NAMALWA (cell line): ENCODE measurements at regions not wholly inside any gene's neighbourhood (a gene's known extent, or its start where the extent isn't known, plus 50 kb on each side); places are given as distances from the start of the nearest gene placed in this dataset.
"Not testable (repeated sequence)": the region's sequence is repeated elsewhere in the genome, so short reads cannot be mapped to it uniquely, and the experiment has no call there.

Source experiments
- DNase-seq: peaks from one replicate; pipeline ENCODE4 v3.0.0-alpha.2; 2015; ENCODE audit warnings: low spot score

DNA sequence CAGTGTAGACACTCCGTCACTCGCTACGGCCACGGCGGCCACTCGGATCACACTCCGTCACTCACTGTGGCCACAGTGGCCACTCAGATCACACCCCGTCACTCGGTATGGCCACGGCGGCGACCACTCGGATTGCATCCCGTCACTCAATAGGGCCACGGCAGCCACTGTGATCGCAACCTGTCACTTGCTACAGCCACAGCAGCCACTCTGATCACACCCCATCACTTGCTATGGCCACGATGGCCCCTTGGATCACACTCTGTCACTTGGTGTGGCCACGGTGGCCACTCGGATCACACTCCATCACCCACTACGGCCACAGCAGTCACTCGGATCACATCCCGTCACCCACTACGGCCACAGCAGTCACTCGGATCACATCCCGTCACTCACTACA is 175.3 kb downstream of the LAT start:
- DNase-seq = not testable (repeated sequence)

DNA sequence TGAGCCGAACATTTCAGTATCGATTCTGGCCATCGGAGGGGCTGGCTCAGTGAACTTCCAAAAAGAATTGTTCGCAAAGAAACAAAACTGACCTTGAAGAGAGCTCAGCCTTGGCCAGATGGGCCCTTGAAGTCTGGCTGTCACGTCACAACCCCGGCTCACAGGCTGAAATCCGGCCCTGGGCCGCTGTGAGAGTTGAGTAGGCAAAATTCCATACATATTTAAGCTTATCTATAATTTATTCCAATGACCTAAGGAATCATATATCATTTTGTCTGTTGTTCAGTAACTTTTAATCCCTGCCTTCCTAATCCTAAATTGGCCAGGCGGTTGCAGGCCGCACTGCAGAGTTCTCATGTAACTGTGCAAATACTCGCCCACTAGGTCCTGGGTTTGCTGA is 174.8 kb downstream of the LAT start:
- DNase-seq = not testable (repeated sequence)

- DNase-seq = no peak
These were observed 173.9 kb downstream of the LAT start for GRCh38 chr16:29158785-29159184.

GRCh38 chr16:29158031-29158784 is 173.4 kb downstream of the LAT start:
- not testable (repeated sequence) for DNase-seq

DNA sequence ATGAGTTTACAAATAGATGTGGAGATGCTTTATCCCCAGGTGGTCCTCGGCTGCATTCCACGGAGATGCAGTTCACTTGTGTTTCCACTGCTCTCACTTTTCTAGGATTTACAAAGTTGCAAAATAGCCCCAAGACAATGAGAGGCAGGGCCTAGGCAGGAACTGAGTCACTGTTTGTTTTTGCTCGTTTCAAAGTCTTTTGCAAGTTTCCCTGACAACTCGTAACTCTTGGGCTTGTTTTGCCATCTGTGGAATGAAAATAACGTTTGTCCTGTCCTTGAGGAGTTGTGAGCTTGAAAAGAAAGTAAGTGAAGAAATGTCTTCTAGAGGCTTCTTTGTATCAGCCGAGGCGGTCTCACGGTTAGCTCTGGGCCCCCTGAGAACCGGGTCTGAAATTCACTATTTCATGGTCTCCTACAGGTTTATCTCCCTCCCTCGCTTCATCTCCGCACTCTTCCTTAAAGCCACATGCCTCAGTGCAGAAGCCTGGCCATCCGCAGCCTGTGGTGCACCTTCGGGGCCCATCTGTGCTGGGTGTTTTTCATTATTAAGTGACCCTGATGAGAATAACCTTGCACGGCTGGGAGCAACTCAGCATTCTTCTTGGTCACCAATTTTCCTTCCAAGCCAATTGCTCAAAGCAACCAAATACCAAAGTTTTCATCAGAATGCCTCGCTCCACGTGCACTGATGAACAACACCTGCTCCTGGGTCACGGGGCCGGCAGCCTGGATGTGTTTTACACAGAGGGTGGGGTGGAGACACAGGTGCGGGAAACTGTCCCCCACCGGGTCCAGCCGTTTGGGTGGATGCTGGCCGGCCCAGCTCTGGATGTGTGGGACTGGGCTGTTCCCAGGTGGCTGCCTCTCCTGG is 172.4 kb downstream of the LAT start:
- DNase-seq = peak; percentile 9

GRCh38 chr16:29156511-29156910 is 171.7 kb downstream of the LAT start:
- DNase-seq = no peak

DNA sequence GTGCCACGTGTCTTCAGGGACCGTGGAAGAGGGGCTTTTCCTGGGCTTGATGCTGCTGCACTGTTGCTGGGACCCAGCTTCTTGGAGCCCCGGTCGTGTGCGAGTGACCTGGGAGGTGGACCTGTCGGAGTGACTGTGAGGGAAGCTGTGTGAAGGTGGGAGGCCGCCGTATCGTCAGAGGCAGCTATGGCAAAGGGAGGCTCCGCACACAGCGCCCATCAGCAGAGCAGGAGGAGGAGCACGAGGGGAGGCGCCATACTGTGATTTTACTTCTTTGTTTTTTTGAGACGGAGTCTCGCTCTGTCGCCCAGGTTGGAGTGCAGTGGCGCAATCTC is 171.0 kb downstream of the LAT start:
- not testable (repeated sequence) for DNase-seq

GRCh38 chr16:29155131-29155865 is 170.4 kb downstream of the LAT start:
- not testable (repeated sequence) for DNase-seq

- DNase-seq = no peak
These were observed 169.8 kb downstream of the LAT start for GRCh38 chr16:29154676-29155121.

DNA sequence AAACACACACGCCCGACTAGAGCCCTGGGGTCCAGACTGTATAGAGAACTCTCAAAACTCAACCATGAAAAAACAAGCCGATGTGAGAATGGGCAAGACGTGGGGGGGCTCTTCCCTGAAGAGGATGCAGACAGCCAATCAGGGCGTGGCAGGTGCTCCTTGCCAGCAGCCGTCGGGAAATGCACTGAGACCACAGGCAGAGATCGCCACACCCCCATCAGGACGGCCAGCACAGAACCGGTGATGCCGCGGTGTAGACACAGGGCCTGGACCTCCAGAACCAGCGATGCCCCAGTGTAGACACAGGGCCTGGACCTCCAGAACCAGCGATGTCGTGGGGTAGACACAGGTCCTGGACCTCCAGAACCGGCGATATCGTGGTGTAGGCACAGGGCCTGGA is 169.2 kb downstream of the LAT start:
- DNase-seq = no peak

DNA sequence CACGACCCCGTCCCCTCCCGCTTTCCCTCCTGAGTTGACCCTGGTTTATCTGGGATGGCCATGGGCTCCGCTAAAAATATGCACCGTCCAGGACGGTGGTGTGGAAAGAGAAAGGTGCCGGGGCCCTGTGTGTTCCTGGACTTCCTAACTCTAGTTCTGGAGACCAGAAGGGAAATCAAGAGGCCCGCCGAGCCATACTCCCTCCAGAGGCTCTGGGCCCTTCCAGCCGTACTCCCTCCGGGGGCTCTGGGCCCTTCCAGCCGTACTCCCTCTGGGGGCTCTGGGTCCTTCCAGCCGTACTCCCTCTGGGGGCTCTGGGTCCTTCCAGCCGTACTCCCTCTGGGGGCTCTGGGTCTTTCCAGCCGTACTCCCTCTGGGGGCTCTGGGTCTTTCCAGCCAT is 168.5 kb downstream of the LAT start:
- not testable (repeated sequence) for DNase-seq

DNA sequence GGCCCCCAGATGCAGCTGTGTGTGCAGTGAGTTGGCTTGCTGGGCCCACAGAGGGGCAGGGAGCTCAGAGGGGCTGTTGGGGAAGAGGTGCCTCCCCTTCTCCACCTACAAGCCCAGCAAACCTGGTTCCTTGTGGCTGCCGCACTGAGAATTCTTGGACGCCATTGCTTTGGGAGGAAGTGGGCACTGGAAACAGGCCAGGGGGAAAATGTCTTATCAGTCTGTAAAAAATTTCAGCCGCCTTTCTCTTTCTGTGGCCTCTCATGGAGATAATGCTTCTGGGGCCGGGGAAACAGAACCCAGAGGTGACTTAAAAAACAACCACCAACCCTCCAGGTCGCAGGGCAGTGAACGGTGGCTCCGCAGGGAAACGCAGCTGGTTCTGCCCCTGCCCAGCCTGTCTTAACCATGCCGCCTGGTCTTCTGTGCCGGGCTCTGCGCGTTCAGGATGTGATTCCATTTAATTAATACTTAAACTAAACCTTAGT is 167.7 kb downstream of the LAT start:
- DNase-seq = not testable (repeated sequence)

DNA sequence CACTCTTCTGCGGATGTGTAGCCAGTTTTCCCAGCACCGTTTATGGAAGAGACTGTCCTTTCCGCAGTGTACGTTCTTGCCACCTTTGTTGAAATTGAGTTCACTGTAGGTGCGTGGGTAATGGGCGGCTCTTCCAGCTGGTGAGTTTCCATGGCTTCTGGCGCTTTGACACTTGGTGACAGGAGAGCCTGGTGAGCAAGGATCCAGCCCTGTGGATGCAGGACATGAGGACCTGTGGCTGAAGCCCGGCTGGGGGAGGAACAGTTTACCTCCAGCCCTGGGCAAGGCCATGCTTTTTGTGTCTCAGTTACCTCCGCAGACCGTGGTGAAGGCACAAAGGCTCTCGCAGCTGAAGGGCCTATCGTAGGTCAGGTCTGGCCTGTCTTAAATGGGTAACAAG is 166.5 kb downstream of the LAT start:
- no peak for DNase-seq

GRCh38 chr16:29149912-29150311 is 165.1 kb downstream of the LAT start:
- DNase-seq = not testable (repeated sequence)

- peak; percentile 41 for DNase-seq
These were observed 164.0 kb downstream of the LAT start for GRCh38 chr16:29148867-29149272.

DNA sequence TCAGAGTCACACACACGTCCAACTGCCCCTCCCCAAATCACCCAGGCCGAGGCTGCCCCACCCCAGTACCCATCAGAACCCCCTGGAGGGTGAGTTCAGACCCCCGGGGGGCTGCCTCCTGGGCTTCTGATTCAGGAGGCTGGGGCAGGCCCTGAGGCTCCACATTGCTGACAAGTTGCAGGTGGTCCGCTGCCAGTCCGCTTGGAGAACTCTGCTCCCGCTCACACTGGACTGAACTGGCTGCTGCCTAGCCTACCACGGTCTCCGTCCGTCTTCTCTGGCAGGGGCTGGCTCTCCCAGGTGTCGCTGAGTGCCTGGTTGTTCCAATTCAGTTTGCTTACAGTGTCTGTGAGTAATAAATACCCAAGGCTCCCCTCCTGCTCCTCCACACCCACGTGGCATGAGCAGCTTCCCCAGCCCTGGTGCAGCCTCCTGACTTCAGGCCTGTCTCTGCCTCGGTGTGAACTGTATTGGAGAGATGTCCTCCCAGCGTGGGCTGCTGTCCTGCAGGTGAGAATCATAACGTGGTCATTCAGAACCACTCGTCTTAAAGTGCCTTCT is 163.4 kb downstream of the LAT start:
- no peak for DNase-seq

- DNase-seq = not testable (repeated sequence)
These were observed 162.9 kb downstream of the LAT start for GRCh38 chr16:29147710-29148109.

DNA sequence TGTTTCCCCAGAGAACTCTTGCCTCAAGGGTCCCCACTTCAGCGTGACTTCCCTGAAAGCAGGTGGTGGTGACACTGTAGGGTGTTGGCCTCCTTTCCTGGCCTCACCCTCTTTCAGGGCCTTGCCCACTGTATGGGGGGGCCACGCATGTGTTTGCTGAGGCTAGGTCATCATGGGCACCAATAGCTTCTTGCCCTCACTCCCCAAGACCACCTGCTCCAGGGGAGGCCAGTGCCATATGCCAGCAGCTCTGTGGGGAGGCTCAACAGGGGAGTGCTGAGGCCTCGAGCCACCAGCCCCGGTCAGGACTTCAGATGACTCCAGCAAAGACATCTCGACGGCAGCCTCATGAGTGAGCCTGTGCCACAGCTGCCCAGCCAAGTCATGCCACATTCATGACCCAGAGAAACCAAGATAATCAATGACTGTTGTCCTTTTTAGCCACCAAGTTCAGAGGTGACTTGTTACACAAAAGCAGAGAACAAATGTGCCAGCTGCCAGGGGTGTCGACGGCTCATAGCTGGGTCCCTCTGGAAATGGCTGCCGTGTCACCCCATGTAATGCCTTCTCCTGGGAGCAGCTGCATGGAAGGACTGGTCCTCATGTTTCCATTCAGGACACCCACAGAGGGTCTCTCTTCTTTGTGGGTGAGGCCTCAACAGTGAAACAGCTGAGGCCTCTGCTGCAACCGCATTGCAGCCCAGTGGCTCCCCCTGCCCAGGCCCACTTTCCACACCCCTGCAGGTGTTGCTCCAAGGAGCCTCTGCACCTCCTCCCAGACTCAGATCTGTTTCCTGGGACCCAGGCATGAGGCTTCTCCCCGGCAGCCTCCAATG is 162.2 kb downstream of the LAT start:
- DNase-seq = not testable (repeated sequence)

DNA sequence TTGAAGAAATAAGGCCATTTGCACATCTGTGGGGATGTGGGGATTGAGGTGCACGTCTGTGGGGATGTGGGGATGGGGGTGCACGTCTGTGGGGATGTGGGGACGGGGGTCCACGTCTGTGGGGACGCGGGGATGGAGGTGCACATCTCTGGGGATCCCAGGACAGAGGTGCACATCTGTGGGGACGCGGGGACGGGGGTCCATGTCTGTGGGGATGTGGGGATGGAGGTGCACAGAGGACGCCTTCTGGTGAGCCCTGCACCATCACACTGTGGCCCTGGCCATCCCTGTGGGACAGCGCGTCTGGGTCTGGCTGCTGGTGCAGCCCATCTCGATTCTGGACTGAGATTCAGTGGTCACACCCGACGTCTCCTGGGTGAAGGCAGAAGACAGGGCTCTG is 161.4 kb downstream of the LAT start:
- DNase-seq = no peak

GRCh38 chr16:29145486-29146225 is 160.8 kb downstream of the LAT start:
- not testable (repeated sequence) for DNase-seq
